MM.1S (cell line): ENCODE measurements at regions not wholly inside any gene's neighbourhood (a gene's known extent, or its start where the extent isn't known, plus 50 kb on each side); places are given as distances from the start of the nearest gene placed in this dataset.
"Not testable (repeated sequence)": the region's sequence is repeated elsewhere in the genome, so short reads cannot be mapped to it uniquely, and the experiment has no call there.

Experiments
- EZH2 ChIP-seq: fragments of 300-600 bp; sonication (generic); optimal IDR thresholded peaks from 2 replicates; pipeline ENCODE3; 2017; ENCODE audit warnings: low read depth, mild to moderate bottlenecking, antibody characterized with exemption, low read length, mixed read lengths
- EZH2phosphoT487 ChIP-seq: fragments of 300-600 bp; sonication (generic); IDR thresholded peaks from 2 replicates; pipeline ENCODE4 v1.6.1; 2018; ENCODE audit warnings: antibody characterized with exemption, low read length

DNA sequence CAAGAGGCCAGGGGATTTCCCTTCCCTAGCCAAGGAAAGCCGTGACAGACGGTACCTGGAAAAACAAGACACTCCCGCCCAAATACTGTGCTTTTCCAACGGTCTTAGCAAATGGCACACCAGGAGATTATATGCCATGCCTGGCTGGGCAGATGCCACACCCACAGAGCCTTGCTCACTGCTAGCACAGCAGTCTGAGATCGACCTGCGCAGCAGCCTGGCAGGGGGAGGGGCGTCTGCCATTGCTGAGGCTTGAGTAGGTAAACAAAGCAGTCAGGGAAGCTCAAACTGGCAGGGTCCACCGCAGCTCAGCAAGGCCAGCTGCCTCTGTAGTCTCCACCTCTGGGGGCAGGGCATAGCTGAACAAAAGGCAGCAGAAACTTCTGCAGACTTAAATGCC is 267.7 kb downstream of the GJA1 start:
- not testable (repeated sequence) for TF ChIP-seq EZH2phosphoT487, EZH2
